Mammary epithelial cell (primary cell): ENCODE measurements at regions not wholly inside any gene's neighbourhood (a gene's known extent, or its start where the extent isn't known, plus 50 kb on each side); places are given as distances from the start of the nearest gene placed in this dataset.

Experiments used
- EZH2 ChIP-seq: IDR thresholded peaks from 2 replicates; pipeline ENCODE4 v1.6.1; 2012; ENCODE audit warnings: low read length, inconsistent platforms, borderline replicate concordance
- TF ChIP-seq, protein P1 (sequence below), 2 donors: IDR thresholded peaks in 1 of 2; conservative IDR thresholded peaks in 1 of 2; 2 replicates each; pipeline ENCODE4 v1.5.1; 2011 to 2012; ENCODE audit warnings: inconsistent platforms in 2 of 2, low read length in 2 of 2, mild to moderate bottlenecking in 2 of 2, control low read depth in 1 of 2, low read depth in 1 of 2; ENCODE audit not compliant: insufficient read depth in 1 of 2; ENCODE audit errors: extremely low read depth in 1 of 2

DNA sequence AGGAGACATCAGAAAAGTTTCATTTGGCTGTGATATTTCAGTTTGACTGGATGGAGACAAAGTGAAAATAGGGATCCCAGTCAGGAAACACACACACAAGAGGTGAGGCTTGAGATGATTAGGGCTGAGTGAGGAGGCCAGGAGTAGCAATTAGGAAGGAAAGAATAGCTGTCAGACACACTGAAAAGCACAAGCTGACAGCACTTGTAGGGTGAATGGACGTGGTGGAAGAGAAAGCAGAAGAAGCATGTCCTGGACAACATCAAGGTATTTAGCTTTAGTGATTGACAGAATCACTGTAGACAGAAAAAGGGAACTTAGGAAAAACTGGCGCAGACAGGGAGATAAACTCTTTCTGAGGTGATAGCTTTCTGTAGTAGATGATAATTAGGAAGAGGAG, 347.7 kb downstream of the TGFB2 start:
- TF ChIP-seq, protein P1, sequence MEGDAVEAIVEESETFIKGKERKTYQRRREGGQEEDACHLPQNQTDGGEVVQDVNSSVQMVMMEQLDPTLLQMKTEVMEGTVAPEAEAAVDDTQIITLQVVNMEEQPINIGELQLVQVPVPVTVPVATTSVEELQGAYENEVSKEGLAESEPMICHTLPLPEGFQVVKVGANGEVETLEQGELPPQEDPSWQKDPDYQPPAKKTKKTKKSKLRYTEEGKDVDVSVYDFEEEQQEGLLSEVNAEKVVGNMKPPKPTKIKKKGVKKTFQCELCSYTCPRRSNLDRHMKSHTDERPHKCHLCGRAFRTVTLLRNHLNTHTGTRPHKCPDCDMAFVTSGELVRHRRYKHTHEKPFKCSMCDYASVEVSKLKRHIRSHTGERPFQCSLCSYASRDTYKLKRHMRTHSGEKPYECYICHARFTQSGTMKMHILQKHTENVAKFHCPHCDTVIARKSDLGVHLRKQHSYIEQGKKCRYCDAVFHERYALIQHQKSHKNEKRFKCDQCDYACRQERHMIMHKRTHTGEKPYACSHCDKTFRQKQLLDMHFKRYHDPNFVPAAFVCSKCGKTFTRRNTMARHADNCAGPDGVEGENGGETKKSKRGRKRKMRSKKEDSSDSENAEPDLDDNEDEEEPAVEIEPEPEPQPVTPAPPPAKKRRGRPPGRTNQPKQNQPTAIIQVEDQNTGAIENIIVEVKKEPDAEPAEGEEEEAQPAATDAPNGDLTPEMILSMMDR (conservative IDR thresholded peaks at IDR 0.05 in 1 of 2, IDR thresholded peaks at IDR 0.05 in 1 of 2; ENCODE audit: extremely low read depth in 1 of 2, insufficient read depth in 1 of 2, low read depth in 1 of 2, low read length in 2 of 2): no peak
- TF ChIP-seq EZH2: no peak
